Left lung (tissue), 4 donors: ENCODE measurements at regions not wholly inside any gene's neighbourhood (a gene's known extent, or its start where the extent isn't known, plus 50 kb on each side); places are given as distances from the start of the nearest gene placed in this dataset.

Experiments
- ATAC-seq: fragments of 200-7000 bp; cut with Tn5 transposase; one replicate; pipeline ENCODE4 v1.9.1; 2020; ENCODE audit warnings: moderate library complexity
- DNase-seq, 4 donors: peaks; one replicate each; pipeline ENCODE4 v3.0.0-alpha.2; 2013 to 2020
- H3K27ac ChIP-seq, 2 donors: fragments of 200-600 bp; sonication (generic) in 1 of 2; one replicate each; pipeline versions ENCODE4 v1.5.0 to v1.8.0; 2020 to 2021
- H3K27me3 ChIP-seq, 2 donors: fragments of 200-600 bp; sonication (generic) in 1 of 2; one replicate each; pipeline versions ENCODE4 v1.5.0 to v1.8.0; 2020 to 2021
- H3K36me3 ChIP-seq, 2 donors: fragments of 200-600 bp; sonication (generic) in 1 of 2; one replicate each; pipeline versions ENCODE4 v1.5.0 to v1.8.0; 2020 to 2021
- H3K4me1 ChIP-seq, 2 donors: fragments of 200-600 bp; one replicate each; pipeline ENCODE4 v1.8.0; 2021
- H3K4me3 ChIP-seq, 2 donors: fragments of 200-600 bp; sonication (generic) in 1 of 2; one replicate each; pipeline versions ENCODE4 v1.5.0 to v1.8.0; 2020 to 2021; ENCODE audit warnings: mild to moderate bottlenecking in 1 of 2
- H3K9me3 ChIP-seq, 2 donors: fragments of 200-600 bp; sonication (generic) in 1 of 2; one replicate each; pipeline versions ENCODE4 v1.5.0 to v1.8.0; 2020 to 2021
- CTCF ChIP-seq, 2 donors: fragments of 200-600 bp; sonication (generic) in 1 of 2; IDR thresholded peaks; one replicate each; pipeline versions ENCODE4 v1.5.0 to v1.8.0; 2021; ENCODE audit warnings: antibody characterized with exemption in 2 of 2
- intact Hi-C, 2 donors: fragments of 100-400 bp; cut with DNase I; formaldehyde crosslinking; loops; one replicate each; pipeline versions ENCODE4 v1.11.2 to v1.14.2; 2022
- donor health status: DM: no; HTN: yes; CAD: no.
- donor health status: DM: no; HTN: no; CAD: no.

GRCh38 chr5:7179364-7179763 lies 216.6 kb upstream of the ADCY2 start:
- no peaks in the 10 kb centered on the region for H3K9me3 ChIP-seq
- H3K36me3 ChIP-seq, result no peaks in the 10 kb centered on the region
- no peak for DNase-seq
- no peaks in the 10 kb centered on the region for H3K27me3 ChIP-seq
- intact Hi-C loops, result no loop called here
- ATAC-seq, result no peak
- H3K27ac ChIP-seq, result no peak overlapping the region
- H3K4me1 ChIP-seq, result no peaks in the 10 kb centered on the region
- H3K4me3 ChIP-seq, result no peak overlapping the region
- TF ChIP-seq CTCF (IDR thresholded peaks at IDR 0.05), result no peak

GRCh38 chr5:7181841-7182240 lies 214.1 kb upstream of the ADCY2 start:
- Histone ChIP-seq H3K4me1 (no peaks in the 10 kb centered on the region), H3K27ac (no peak overlapping the region), H3K9me3 (no peaks in the 10 kb centered on the region), H3K4me3 (no peak overlapping the region), H3K27me3 (no peaks in the 10 kb centered on the region), H3K36me3 (no peaks in the 10 kb centered on the region)
- intact Hi-C loops, result no loop called here
- ATAC-seq (no peak), DNase-seq (no peak)
- TF ChIP-seq CTCF (IDR thresholded peaks at IDR 0.05), result no peak

GRCh38 chr5:7185742-7186141 lies 210.2 kb upstream of the ADCY2 start:
- Histone ChIP-seq H3K9me3 (no peaks in the 10 kb centered on the region), H3K36me3 (no peaks in the 10 kb centered on the region), H3K27ac (no peak overlapping the region), H3K4me3 (no peak overlapping the region), H3K27me3 (no peaks in the 10 kb centered on the region), H3K4me1 (no peaks in the 10 kb centered on the region)
- no peak for TF ChIP-seq CTCF (IDR thresholded peaks at IDR 0.05)
- no peak for ATAC-seq
- intact Hi-C loops, result no loop called here
- no peak for DNase-seq

GRCh38 chr5:7186818-7187217 lies 209.1 kb upstream of the ADCY2 start:
- Histone ChIP-seq H3K36me3 (no peaks in the 10 kb centered on the region), H3K27me3 (no peaks in the 10 kb centered on the region), H3K27ac (no peak overlapping the region), H3K4me3 (no peak overlapping the region), H3K9me3 (no peaks in the 10 kb centered on the region), H3K4me1 (no peaks in the 10 kb centered on the region)
- no peak for DNase-seq
- intact Hi-C loops, result no loop called here
- no peak for TF ChIP-seq CTCF (IDR thresholded peaks at IDR 0.05)
- no peak for ATAC-seq

GRCh38 chr5:7190712-7191250 lies 205.2 kb upstream of the ADCY2 start:
- intact Hi-C loops, result no loop called here
- H3K4me1 ChIP-seq, result no peaks in the 10 kb centered on the region
- H3K36me3 ChIP-seq, result no peaks in the 10 kb centered on the region
- H3K9me3 ChIP-seq, result peaks cover 0 to 2% of the 10 kb centered on the region in 2 donors
- TF ChIP-seq CTCF (IDR thresholded peaks at IDR 0.05), result no peak
- no peak overlapping the region for H3K4me3 ChIP-seq
- ATAC-seq, result no peak
- H3K27me3 ChIP-seq, result no peaks in the 10 kb centered on the region
- H3K27ac ChIP-seq, result no peak overlapping the region
- peak in 2 of 4 donors; percentile 13 to 22 for DNase-seq
